Caco-2 (cell line): ENCODE measurements at regions not wholly inside any gene's neighbourhood (a gene's known extent, or its start where the extent isn't known, plus 50 kb on each side); places are given as distances from the start of the nearest gene placed in this dataset.

Experiments
- BruUV-seq: library from RNA; stranded (reverse); fragments of 400-500 nt; replicated peaks from 2 replicates; lab custom pipeline; 2021; lab: Mats Ljungman, UMichigan
- CTCF ChIA-PET: fragments of 300-600 bp; sonication (Branson Sonifier 250); formaldehyde crosslinking; loops from one replicate; lab custom pipeline; 2022; ENCODE audit warnings: antibody characterized with exemption; lab: Charles Lee
- POLR2A ChIA-PET: fragments of 300-600 bp; sonication (Branson Sonifier 250); formaldehyde crosslinking; loops from one replicate; lab custom pipeline; 2022; ENCODE audit warnings: antibody characterized with exemption; lab: Charles Lee
- DNase-seq, 2 experiments: peaks; one replicate each; pipeline versions ENCODE4 v3.0.0 to v3.0.0-alpha.2; 2020 to 2022
- H3K27me3 ChIP-seq: replicated peaks from 2 replicates; pipeline ENCODE4 v1.6.0; 2011; ENCODE audit warnings: low read length; ENCODE audit not compliant: control insufficient read depth, insufficient read depth
- H3K36me3 ChIP-seq: 2 replicates; pipeline ENCODE4 v1.5.1; 2011; ENCODE audit warnings: low read length; ENCODE audit not compliant: control insufficient read depth, insufficient read depth
- H3K4me1 ChIP-seq: fragments of 250-450 bp; sonication (Bioruptor Pico); 2 replicates; pipeline ENCODE4 v1.5.1; 2020; ENCODE audit warnings: mild to moderate bottlenecking
- H3K4me3 ChIP-seq: 2 replicates; pipeline ENCODE4 v1.5.1; 2011; ENCODE audit warnings: low read depth, mild to moderate bottlenecking, control low read depth, low read length
- H3K9me3 ChIP-seq: fragments of 250-450 bp; sonication (Bioruptor Pico); 2 replicates; pipeline ENCODE4 v1.5.1; 2020; ENCODE audit warnings: mild to moderate bottlenecking, moderate library complexity
- H3K27ac Mint-ChIP-seq: one replicate; pipeline ENCODE4 v1.8.0; 2022; ENCODE audit warnings: mixed read lengths; ENCODE audit not compliant: unreplicated experiment
- H3K27me3 Mint-ChIP-seq: one replicate; pipeline ENCODE4 v1.8.0; 2022; ENCODE audit warnings: mixed read lengths; ENCODE audit not compliant: insufficient read depth, unreplicated experiment
- H3K36me3 Mint-ChIP-seq: one replicate; pipeline ENCODE4 v1.8.0; 2022; ENCODE audit warnings: mild to moderate bottlenecking, mixed read lengths; ENCODE audit not compliant: insufficient read depth, unreplicated experiment
- H3K4me1 Mint-ChIP-seq: one replicate; pipeline ENCODE4 v1.8.0; 2022; ENCODE audit warnings: low read depth, mixed read lengths; ENCODE audit not compliant: unreplicated experiment
- H3K4me3 Mint-ChIP-seq: one replicate; pipeline ENCODE4 v1.8.0; 2022; ENCODE audit warnings: mild to moderate bottlenecking, moderate library complexity, mixed read lengths; ENCODE audit not compliant: unreplicated experiment
- H3K9me3 Mint-ChIP-seq: one replicate; pipeline ENCODE4 v1.8.0; 2022; ENCODE audit warnings: mixed read lengths; ENCODE audit not compliant: unreplicated experiment
- CTCF ChIP-seq, 2 experiments: fragments of 200-600 bp in 1 of 2; IDR thresholded peaks; 1 replicate in 1 of 2; 2 replicates in 1 of 2; pipeline versions ENCODE4 v1.5.1 to v1.8.0; 2011 to 2022; ENCODE audit warnings: antibody characterized with exemption in 1 of 2, control low read depth in 1 of 2, inconsistent platforms in 1 of 2, low read depth in 1 of 2, low read length in 1 of 2, mild to moderate bottlenecking in 1 of 2, moderate library complexity in 1 of 2; ENCODE audit not compliant: insufficient read depth in 1 of 2, severe bottlenecking in 1 of 2, unreplicated experiment in 1 of 2
- intact Hi-C: fragments of 100-400 bp; cut with micrococcal nuclease; formaldehyde crosslinking; loops from one replicate; pipeline ENCODE4 v1.10.0; 2022; ENCODE audit not compliant: unreplicated experiment

GRCh38 chr19:32294871-32295438 lies 50.5 kb upstream of the ZNF507 start:
- H3K27me3 ChIP-seq = no peaks in the 10 kb centered on the region
- H3K27me3 Mint-ChIP-seq = peaks cover 3% of the 10 kb centered on the region
- ChIA-PET CTCF (interaction anchor here (1.0 kb wide), 1 partner anchor 24 kb away, joined by 3 read pairs; no protein-coding TSS in a partner anchor), POLR2A (no interaction called here)
- no peaks in the 10 kb centered on the region for H3K4me1 Mint-ChIP-seq
- peaks cover 6% of the 10 kb centered on the region for H3K9me3 Mint-ChIP-seq
- H3K27ac Mint-ChIP-seq = no peak overlapping the region
- no peak overlapping the region for H3K4me3 ChIP-seq
- no TSS peak for BruUV-seq
- DNase-seq = no peak
- H3K4me1 ChIP-seq = no peaks in the 10 kb centered on the region
- H3K9me3 ChIP-seq = no peaks in the 10 kb centered on the region; the same call in 1 of the 2 replicates
- no peaks in the 10 kb centered on the region for H3K36me3 ChIP-seq
- intact Hi-C loops = no loop called here
- H3K4me3 Mint-ChIP-seq = no peak overlapping the region
- TF ChIP-seq CTCF (IDR thresholded peaks at IDR 0.05; ENCODE audit: insufficient read depth in 1 of 2, low read depth in 1 of 2, low read length in 1 of 2, severe bottlenecking in 1 of 2, unreplicated experiment in 1 of 2) = no peak
- no peaks in the 10 kb centered on the region for H3K36me3 Mint-ChIP-seq
